ENCODE measurements at regions not wholly inside any gene's neighbourhood (a gene's known extent, or its start where the extent isn't known, plus 50 kb on each side); places are given as distances from the start of the nearest gene placed in this dataset.

- no peaks in the 10 kb centered on the region for H3K9me3 ChIP-seq (ENCODE audit: control insufficient read depth, insufficient read depth, low read depth, low read length)
- ChIA-PET POLR2A (no interaction called here), CTCF (no interaction called here)
- no peak overlapping the region for H3K4me3 ChIP-seq (ENCODE audit: low read depth, low read length)
- TF ChIP-seq ZNF623 (tag by site-specific recombination; IDR thresholded peaks at IDR 0.05) (no peak), ZEB2 (tag by site-specific recombination; IDR thresholded peaks at IDR 0.05) (no peak), YY1 (tag by site-specific recombination; IDR thresholded peaks at IDR 0.05) (no peak), ZNF184 (tag by site-specific recombination; IDR thresholded peaks at IDR 0.05) (no peak), KLF1 (tag by site-specific recombination; IDR thresholded peaks at IDR 0.05) (no peak), ZNF610 (tag by site-specific recombination; IDR thresholded peaks at IDR 0.05; ENCODE audit: borderline replicate concordance) (no peak), OSR2 (tag by site-specific recombination; IDR thresholded peaks at IDR 0.05) (no peak), ZNF138 (tag by site-specific recombination; IDR thresholded peaks at IDR 0.05; ENCODE audit: borderline replicate concordance) (no peak), ZSCAN30 (tag by site-specific recombination; IDR thresholded peaks at IDR 0.05) (no peak), ZNF670 (tag by site-specific recombination; IDR thresholded peaks at IDR 0.05; ENCODE audit: low read depth) (no peak), ZNF600 (tag by site-specific recombination; IDR thresholded peaks at IDR 0.05) (no peak), ZNF23 (tag by site-specific recombination; IDR thresholded peaks at IDR 0.05; ENCODE audit: borderline replicate concordance) (no peak), ZNF555 (tag by site-specific recombination; conservative IDR thresholded peaks at IDR 0.05) (no peak), ZNF404 (tag by site-specific recombination; IDR thresholded peaks at IDR 0.05) (no peak), ZNF558 (tag by site-specific recombination; IDR thresholded peaks at IDR 0.05) (no peak)
- H3K4me1 ChIP-seq (ENCODE audit: control insufficient read depth, insufficient read depth, low read length), result no peaks in the 10 kb centered on the region
- no peak overlapping the region for H3K27ac ChIP-seq (ENCODE audit: extremely low read depth, low read depth, low read length)
- no peaks in the 10 kb centered on the region for H3K36me3 ChIP-seq (ENCODE audit: control insufficient read depth in 2 of 2, insufficient read depth in 1 of 2, low read length in 2 of 2)
Observed at GRCh38 chr16:19936441-19936840, 51.8 kb upstream of the GPRC5B start.

GRCh38 chr16:19935694-19936093, 51.0 kb upstream of the GPRC5B start:
- CTCF ChIA-PET, result interaction anchor here (1.1 to 1.4 kb wide), 2 partner anchors 28 to 364 kb away, joined by 3 to 6 read pairs; no protein-coding TSS in a partner anchor
- Histone ChIP-seq H3K36me3 (ENCODE audit: control insufficient read depth in 2 of 2, insufficient read depth in 1 of 2, low read length in 2 of 2) (no peaks in the 10 kb centered on the region), H3K4me1 (ENCODE audit: control insufficient read depth, insufficient read depth, low read length) (no peaks in the 10 kb centered on the region), H3K27ac (ENCODE audit: extremely low read depth, low read depth, low read length) (no peak overlapping the region), H3K9me3 (ENCODE audit: control insufficient read depth, insufficient read depth, low read depth, low read length) (no peaks in the 10 kb centered on the region), H3K4me3 (ENCODE audit: low read depth, low read length) (no peak overlapping the region)
- POLR2A ChIA-PET, result no interaction called here
- TF ChIP-seq SCRT2 (tag by site-specific recombination; IDR thresholded peaks at IDR 0.05) (no peak), ZNF114 (tag by site-specific recombination; IDR thresholded peaks at IDR 0.05) (no peak), ZBTB17 (tag by site-specific recombination; IDR thresholded peaks at IDR 0.05) (no peak), ZNF248 (tag by site-specific recombination; IDR thresholded peaks at IDR 0.05) (no peak), REST (tag by site-specific recombination; IDR thresholded peaks at IDR 0.05) (no peak), SP2 (tag by site-specific recombination; IDR thresholded peaks at IDR 0.05) (no peak), ZSCAN5A (tag by site-specific recombination; IDR thresholded peaks at IDR 0.05) (no peak), PRDM2 (tag by site-specific recombination; IDR thresholded peaks at IDR 0.05; ENCODE audit: borderline replicate concordance) (no peak), ZNF19 (tag by site-specific recombination; IDR thresholded peaks at IDR 0.05; ENCODE audit: low read depth) (no peak), ZNF677 (tag by site-specific recombination; IDR thresholded peaks at IDR 0.05) (no peak), KLF8 (tag by site-specific recombination; IDR thresholded peaks at IDR 0.05) (no peak), ZNF664 (tag by site-specific recombination; IDR thresholded peaks at IDR 0.05) (no peak), ZBTB8A (tag by site-specific recombination; IDR thresholded peaks at IDR 0.05) (no peak)

Data from HEK293 (cell line).